ENCODE measurements at regions not wholly inside any gene's neighbourhood (a gene's known extent, or its start where the extent isn't known, plus 50 kb on each side); places are given as distances from the start of the nearest gene placed in this dataset.

DNA sequence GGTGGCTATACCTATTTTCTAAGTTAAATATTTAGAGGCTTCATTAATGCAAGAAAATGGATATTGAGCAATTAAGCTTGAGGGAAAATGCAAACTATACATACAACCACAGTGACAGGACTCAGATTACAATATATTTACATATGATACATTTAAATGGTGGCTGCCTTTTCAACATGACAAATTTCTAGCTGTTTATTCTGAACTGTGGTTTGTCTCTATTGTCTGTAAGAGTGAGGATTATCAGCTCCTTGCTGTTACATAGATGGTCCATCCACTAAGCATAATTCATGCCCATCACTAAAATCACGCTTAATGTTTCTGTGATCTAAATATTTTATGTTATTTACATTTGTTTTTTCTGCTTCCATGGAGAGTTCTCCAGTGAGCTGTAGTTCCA, 81.1 kb upstream of the SGCD start:
- DNase-seq (no peak), ATAC-seq (no peak)
- H3K27ac Mint-ChIP-seq: no peak overlapping the region
- TF ChIP-seq, protein P1, sequence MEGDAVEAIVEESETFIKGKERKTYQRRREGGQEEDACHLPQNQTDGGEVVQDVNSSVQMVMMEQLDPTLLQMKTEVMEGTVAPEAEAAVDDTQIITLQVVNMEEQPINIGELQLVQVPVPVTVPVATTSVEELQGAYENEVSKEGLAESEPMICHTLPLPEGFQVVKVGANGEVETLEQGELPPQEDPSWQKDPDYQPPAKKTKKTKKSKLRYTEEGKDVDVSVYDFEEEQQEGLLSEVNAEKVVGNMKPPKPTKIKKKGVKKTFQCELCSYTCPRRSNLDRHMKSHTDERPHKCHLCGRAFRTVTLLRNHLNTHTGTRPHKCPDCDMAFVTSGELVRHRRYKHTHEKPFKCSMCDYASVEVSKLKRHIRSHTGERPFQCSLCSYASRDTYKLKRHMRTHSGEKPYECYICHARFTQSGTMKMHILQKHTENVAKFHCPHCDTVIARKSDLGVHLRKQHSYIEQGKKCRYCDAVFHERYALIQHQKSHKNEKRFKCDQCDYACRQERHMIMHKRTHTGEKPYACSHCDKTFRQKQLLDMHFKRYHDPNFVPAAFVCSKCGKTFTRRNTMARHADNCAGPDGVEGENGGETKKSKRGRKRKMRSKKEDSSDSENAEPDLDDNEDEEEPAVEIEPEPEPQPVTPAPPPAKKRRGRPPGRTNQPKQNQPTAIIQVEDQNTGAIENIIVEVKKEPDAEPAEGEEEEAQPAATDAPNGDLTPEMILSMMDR (IDR thresholded peaks at IDR 0.05): no peak
- no peaks in the 10 kb centered on the region for H3K4me1 Mint-ChIP-seq (ENCODE audit: low read depth)
- no peaks in the 10 kb centered on the region for H3K9me3 Mint-ChIP-seq
- CTCF ChIA-PET: no interaction called here
- intact Hi-C loops (cut with micrococcal nuclease): no loop called here
- peaks cover 2% of the 10 kb centered on the region for H3K27me3 Mint-ChIP-seq
- POLR2A ChIA-PET: no interaction called here
- H3K4me3 Mint-ChIP-seq: no peak overlapping the region
- no peaks in the 10 kb centered on the region for H3K36me3 Mint-ChIP-seq (ENCODE audit: low read depth)

DNA sequence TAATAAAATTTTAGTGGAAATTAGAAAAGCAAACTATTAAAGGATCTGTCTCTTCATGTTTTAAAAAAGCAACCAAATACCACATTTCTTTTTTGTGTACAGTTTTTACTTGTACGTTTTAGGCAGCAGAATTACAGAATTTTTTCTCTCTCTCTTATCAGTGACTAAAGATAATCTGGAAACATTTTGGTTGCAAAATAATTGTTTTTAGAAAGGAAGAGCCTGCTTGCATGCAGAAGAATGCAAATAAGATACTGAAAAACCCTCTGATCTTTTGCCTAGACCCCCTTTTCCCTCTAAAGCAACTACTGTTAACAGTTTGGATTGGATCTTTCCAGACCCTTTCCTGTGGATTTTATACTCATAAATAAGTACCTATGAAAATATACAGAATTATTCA, 75.9 kb upstream of the SGCD start:
- no peak for DNase-seq
- CTCF ChIA-PET: no interaction called here
- ATAC-seq: no peak
- no peak overlapping the region for H3K4me3 Mint-ChIP-seq
- no peaks in the 10 kb centered on the region for H3K36me3 Mint-ChIP-seq (ENCODE audit: low read depth)
- TF ChIP-seq, protein P1 (IDR thresholded peaks at IDR 0.05): no peak
- POLR2A ChIA-PET: no interaction called here
- H3K4me1 Mint-ChIP-seq (ENCODE audit: low read depth): no peaks in the 10 kb centered on the region
- peaks cover 2% of the 10 kb centered on the region for H3K27me3 Mint-ChIP-seq
- H3K27ac Mint-ChIP-seq: no peak overlapping the region
- no peaks in the 10 kb centered on the region for H3K9me3 Mint-ChIP-seq
- intact Hi-C loops (cut with micrococcal nuclease): no loop called here

DNA sequence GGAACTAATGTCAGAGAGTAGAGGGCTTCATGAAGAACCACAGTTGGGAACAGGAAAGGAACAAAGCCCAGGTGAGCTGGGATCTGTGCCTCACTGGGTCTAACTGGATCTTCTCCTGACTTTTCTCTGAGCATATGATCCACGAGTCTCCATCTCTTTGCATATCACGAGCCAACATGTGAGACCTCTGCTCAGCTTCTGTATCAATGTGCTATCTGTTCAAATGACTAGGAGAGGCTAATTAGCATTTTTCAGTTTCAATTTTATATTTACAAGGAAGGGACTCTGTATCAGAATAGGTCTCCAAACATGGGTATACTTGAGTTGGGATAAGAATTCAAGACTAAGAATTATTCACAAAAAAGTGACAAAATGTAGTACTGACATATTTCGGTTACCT, 73.8 kb upstream of the SGCD start:
- CTCF ChIA-PET: no interaction called here

DNA sequence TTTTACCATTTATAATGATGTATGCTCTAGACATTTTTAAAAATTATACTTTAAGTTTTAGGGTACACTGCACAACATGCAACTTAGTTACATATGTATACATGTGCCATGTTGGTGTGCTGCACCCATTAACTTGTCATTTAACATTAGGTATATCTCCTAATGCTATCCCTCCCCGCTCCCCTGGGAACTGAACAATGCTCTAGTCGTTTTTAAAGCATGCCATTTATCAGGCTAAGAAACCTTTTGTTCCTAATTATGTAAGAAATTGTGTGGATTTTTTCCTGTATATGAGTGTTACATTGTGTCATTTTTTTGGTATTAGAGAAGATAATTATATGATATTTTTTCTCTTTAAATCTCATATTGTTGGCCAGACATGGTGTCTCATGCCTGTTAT, 72.8 kb upstream of the SGCD start:
- no peaks in the 10 kb centered on the region for H3K36me3 Mint-ChIP-seq (ENCODE audit: low read depth)
- no peaks in the 10 kb centered on the region for H3K9me3 Mint-ChIP-seq
- POLR2A ChIA-PET: interaction anchor here (0.6 kb wide), 1 partner anchor 19 kb away, joined by 3 read pairs; no protein-coding TSS in a partner anchor
- CTCF ChIA-PET: no interaction called here
- TF ChIP-seq, protein P1 (IDR thresholded peaks at IDR 0.05): no peak
- no peak overlapping the region for H3K4me3 Mint-ChIP-seq
- intact Hi-C loops (cut with micrococcal nuclease): no loop called here
- ATAC-seq (no peak), DNase-seq (no peak)
- H3K27me3 Mint-ChIP-seq: peaks cover 2% of the 10 kb centered on the region
- H3K27ac Mint-ChIP-seq: no peak overlapping the region
- no peaks in the 10 kb centered on the region for H3K4me1 Mint-ChIP-seq (ENCODE audit: low read depth)

More for the DNA sequence above, 73.8 kb upstream of the SGCD start:
- Mint-ChIP-seq H3K4me1 (ENCODE audit: low read depth) (no peaks in the 10 kb centered on the region), H3K36me3 (ENCODE audit: low read depth) (no peaks in the 10 kb centered on the region), H3K27me3 (peaks cover 2% of the 10 kb centered on the region), H3K27ac (no peak overlapping the region), H3K4me3 (no peak overlapping the region), H3K9me3 (no peaks in the 10 kb centered on the region)
- TF ChIP-seq, protein P1 (IDR thresholded peaks at IDR 0.05): no peak
- POLR2A ChIA-PET: no interaction called here
- DNase-seq (no peak), ATAC-seq (no peak)
- intact Hi-C loops (cut with micrococcal nuclease): no loop called here

DNA sequence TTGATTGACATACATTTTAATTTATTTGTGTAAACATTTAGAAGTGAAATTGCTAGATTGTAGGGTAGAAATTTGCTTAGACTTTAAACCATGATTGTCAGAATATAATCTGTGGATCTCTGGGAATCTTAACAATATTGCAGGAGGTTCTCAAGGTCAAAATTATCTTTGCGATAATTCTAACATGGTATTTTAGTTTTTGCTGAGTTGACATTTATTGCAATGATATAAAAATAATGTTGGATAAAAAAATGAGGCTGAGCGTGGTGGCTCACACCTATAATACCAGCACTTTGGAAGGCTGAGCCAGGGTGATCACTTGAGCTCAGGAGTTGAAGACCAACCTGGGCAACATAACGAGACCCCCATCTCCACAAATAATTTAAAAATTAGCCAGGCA, 70.3 kb upstream of the SGCD start:
- no peak overlapping the region for H3K4me3 Mint-ChIP-seq
- H3K36me3 Mint-ChIP-seq (ENCODE audit: low read depth): no peaks in the 10 kb centered on the region
- TF ChIP-seq, protein P1 (IDR thresholded peaks at IDR 0.05): no peak
- POLR2A ChIA-PET: no interaction called here
- intact Hi-C loops (cut with micrococcal nuclease): no loop called here
- peaks cover 2% of the 10 kb centered on the region for H3K27me3 Mint-ChIP-seq
- no peak overlapping the region for H3K27ac Mint-ChIP-seq
- ATAC-seq (no peak), DNase-seq (no peak)
- no peaks in the 10 kb centered on the region for H3K9me3 Mint-ChIP-seq
- H3K4me1 Mint-ChIP-seq (ENCODE audit: low read depth): no peaks in the 10 kb centered on the region
- CTCF ChIA-PET: no interaction called here

All from activated CD8-positive, alpha-beta T cell treated with anti-CD3 and anti-CD28 coated beads for 36 hours (primary cell).